Testis (tissue), 2 donors: ENCODE measurements at regions not wholly inside any gene's neighbourhood (a gene's known extent, or its start where the extent isn't known, plus 50 kb on each side); places are given as distances from the start of the nearest gene placed in this dataset.

Experiments used
- DNase-seq: peaks from one replicate; pipeline ENCODE4 v3.0.0-alpha.2; 2019
- H3K27ac ChIP-seq, 2 donors: fragments of 200-600 bp; sonication (generic); one replicate each; pipeline ENCODE4 v1.5.1; 2019
- H3K27me3 ChIP-seq: fragments of 200-600 bp; sonication (generic); one replicate; pipeline ENCODE4 v1.5.1; 2019
- H3K36me3 ChIP-seq: fragments of 200-600 bp; sonication (generic); one replicate; pipeline ENCODE4 v1.5.1; 2017; ENCODE audit warnings: low read depth; ENCODE audit errors: missing control alignments
- H3K4me1 ChIP-seq: fragments of 200-600 bp; sonication (generic); one replicate; pipeline ENCODE4 v1.5.1; 2019
- H3K4me3 ChIP-seq, 2 donors: fragments of 200-600 bp; sonication (generic); one replicate each; pipeline ENCODE4 v1.5.1; 2017 to 2019
- H3K9me3 ChIP-seq: fragments of 200-600 bp; sonication (generic); one replicate; pipeline ENCODE4 v1.5.1; 2017
- CTCF ChIP-seq, 3 experiments: fragments of 450-650 bp in 2 of 3; fragments of 200-600 bp in 1 of 3; sonication (generic) in 1 of 3; IDR thresholded peaks; one replicate each; pipeline ENCODE4 v1.5.1; 2016 to 2019; ENCODE audit warnings: antibody characterized with exemption in 3 of 3, mild to moderate bottlenecking in 2 of 3, moderate library complexity in 1 of 3
- POLR2A ChIP-seq: fragments of 450-650 bp; IDR thresholded peaks from one replicate; pipeline ENCODE4 v1.6.1; 2017; ENCODE audit warnings: antibody characterized with exemption, mild to moderate bottlenecking, moderate library complexity
- WGBS, 2 donors: methylation state at CpG; one replicate each; pipeline ENCODE4 v1.1.5; 2018; 5-methylcytosine and 5-hydroxymethylcytosine counted together
- intact Hi-C: fragments of 100-400 bp; cut with DNase I; formaldehyde crosslinking; loops from one replicate; pipeline ENCODE4 v1.15.1; 2023; ENCODE audit warnings: low total_unique reads

GRCh38 chr1:58993403-58993802, 209.6 kb upstream of the JUN start:
- Histone ChIP-seq H3K27ac (no peak overlapping the region), H3K4me3 (no peak overlapping the region), H3K27me3 (no peaks in the 10 kb centered on the region), H3K4me1 (no peaks in the 10 kb centered on the region), H3K36me3 (no peaks in the 10 kb centered on the region), H3K9me3 (no peaks in the 10 kb centered on the region)
- DNase-seq: no peak
- 74 to 93% methylated on average over 3 of the region's 3 CpGs for WGBS, 2 donors
- no peak for TF ChIP-seq POLR2A
- TF ChIP-seq CTCF (IDR thresholded peaks at IDR 0.05): no peak
- intact Hi-C loops: no loop called here

GRCh38 chr1:58994664-58995063, 210.8 kb upstream of the JUN start:
- H3K9me3 ChIP-seq: no peaks in the 10 kb centered on the region
- no peak for TF ChIP-seq CTCF (IDR thresholded peaks at IDR 0.05)
- H3K36me3 ChIP-seq: no peaks in the 10 kb centered on the region
- no peak for DNase-seq
- WGBS, 2 donors: 58 to 65% methylated on average over 2 of the region's 2 CpGs
- H3K27ac ChIP-seq: no peak overlapping the region
- H3K4me1 ChIP-seq: no peaks in the 10 kb centered on the region
- no peak overlapping the region for H3K4me3 ChIP-seq
- intact Hi-C loops: no loop called here
- H3K27me3 ChIP-seq: no peaks in the 10 kb centered on the region

GRCh38 chr1:58996341-58997059, 212.7 kb upstream of the JUN start:
- no peaks in the 10 kb centered on the region for H3K36me3 ChIP-seq
- H3K4me3 ChIP-seq: no peak overlapping the region
- no peak overlapping the region for H3K27ac ChIP-seq
- no peaks in the 10 kb centered on the region for H3K9me3 ChIP-seq
- intact Hi-C loops: no loop called here
- no peaks in the 10 kb centered on the region for H3K27me3 ChIP-seq
- TF ChIP-seq CTCF (IDR thresholded peaks at IDR 0.05) (no peak), POLR2A (no peak)
- 97 to 98% methylated on average over 2 of the region's 2 CpGs for WGBS, 2 donors
- H3K4me1 ChIP-seq: no peaks in the 10 kb centered on the region
- no peak for DNase-seq

GRCh38 chr1:58997060-58997411, 213.2 kb upstream of the JUN start:
- H3K9me3 ChIP-seq: no peaks in the 10 kb centered on the region
- no peaks in the 10 kb centered on the region for H3K4me1 ChIP-seq
- intact Hi-C loops: no loop called here
- H3K4me3 ChIP-seq: no peak overlapping the region
- H3K27me3 ChIP-seq: no peaks in the 10 kb centered on the region
- TF ChIP-seq CTCF (IDR thresholded peaks at IDR 0.05) (no peak), POLR2A (no peak)
- 90 to 100% methylated on average over 1 of the region's 1 CpG for WGBS, 2 donors
- no peaks in the 10 kb centered on the region for H3K36me3 ChIP-seq
- no peak for DNase-seq
- H3K27ac ChIP-seq: no peak overlapping the region

- H3K4me3 ChIP-seq: no peak overlapping the region
- no peaks in the 10 kb centered on the region for H3K4me1 ChIP-seq
- TF ChIP-seq POLR2A (no peak), CTCF (IDR thresholded peaks at IDR 0.05) (no peak)
- H3K27ac ChIP-seq: no peak overlapping the region
- 90 to 100% methylated on average over 1 of the region's 1 CpG for WGBS, 2 donors
- intact Hi-C loops: no loop called here
- H3K27me3 ChIP-seq: no peaks in the 10 kb centered on the region
- H3K9me3 ChIP-seq: no peaks in the 10 kb centered on the region
- DNase-seq: no peak
- H3K36me3 ChIP-seq: no peaks in the 10 kb centered on the region
Measured at GRCh38 chr1:58997637-58998036, 213.8 kb upstream of the JUN start.
